ENCODE measurements at regions not wholly inside any gene's neighbourhood (a gene's known extent, or its start where the extent isn't known, plus 50 kb on each side); places are given as distances from the start of the nearest gene placed in this dataset.

DNA sequence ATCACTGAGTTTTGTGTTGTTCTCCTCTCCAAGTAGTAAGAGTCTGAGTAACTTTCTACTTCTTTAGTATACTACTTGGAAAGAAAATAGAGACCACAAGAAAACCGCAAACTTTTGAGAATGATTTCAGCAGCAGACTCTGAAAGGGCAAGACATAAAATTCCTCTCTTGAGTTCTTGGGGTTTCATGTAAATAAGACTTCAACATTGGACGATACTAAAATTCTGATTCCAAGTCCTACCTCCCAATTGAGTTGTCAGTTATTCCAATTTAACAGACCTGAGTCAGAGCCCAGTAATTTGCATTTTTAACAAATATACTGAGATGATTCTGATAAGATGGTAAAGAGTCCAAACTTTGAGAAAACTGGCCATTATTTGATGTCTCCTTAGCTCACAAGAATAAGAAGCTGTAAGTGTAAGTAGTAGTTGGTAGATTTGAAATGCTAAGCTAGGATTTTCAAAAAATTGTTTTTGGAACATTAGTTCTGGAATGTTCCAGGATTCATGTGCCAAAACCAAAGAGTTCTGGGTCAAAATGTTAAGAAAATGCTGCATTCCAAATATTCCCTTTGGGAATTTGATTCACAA lies 261.6 kb upstream of the SPOPL start:
- WGBS, 4 donors: 70 to 80% (median 76%) methylated on average over 2 of the region's 2 CpGs
- H3K4me1 ChIP-seq (replicated peaks in 1 of 2): peaks cover 0 to 3% of the 10 kb centered on the region in 2 donors
- no peak overlapping the region for H3K27ac ChIP-seq
- H3K4me3 ChIP-seq: no peak overlapping the region
- no peak for DNase-seq
- intact Hi-C loops (cut with DNase I): no loop called here
- no peaks in the 10 kb centered on the region for H3K36me3 ChIP-seq (replicated peaks in 1 of 2)
- no peaks in the 10 kb centered on the region for H3K27me3 ChIP-seq
- TF ChIP-seq POLR2A (IDR thresholded peaks at IDR 0.05): no peak
- TF ChIP-seq, protein P1, sequence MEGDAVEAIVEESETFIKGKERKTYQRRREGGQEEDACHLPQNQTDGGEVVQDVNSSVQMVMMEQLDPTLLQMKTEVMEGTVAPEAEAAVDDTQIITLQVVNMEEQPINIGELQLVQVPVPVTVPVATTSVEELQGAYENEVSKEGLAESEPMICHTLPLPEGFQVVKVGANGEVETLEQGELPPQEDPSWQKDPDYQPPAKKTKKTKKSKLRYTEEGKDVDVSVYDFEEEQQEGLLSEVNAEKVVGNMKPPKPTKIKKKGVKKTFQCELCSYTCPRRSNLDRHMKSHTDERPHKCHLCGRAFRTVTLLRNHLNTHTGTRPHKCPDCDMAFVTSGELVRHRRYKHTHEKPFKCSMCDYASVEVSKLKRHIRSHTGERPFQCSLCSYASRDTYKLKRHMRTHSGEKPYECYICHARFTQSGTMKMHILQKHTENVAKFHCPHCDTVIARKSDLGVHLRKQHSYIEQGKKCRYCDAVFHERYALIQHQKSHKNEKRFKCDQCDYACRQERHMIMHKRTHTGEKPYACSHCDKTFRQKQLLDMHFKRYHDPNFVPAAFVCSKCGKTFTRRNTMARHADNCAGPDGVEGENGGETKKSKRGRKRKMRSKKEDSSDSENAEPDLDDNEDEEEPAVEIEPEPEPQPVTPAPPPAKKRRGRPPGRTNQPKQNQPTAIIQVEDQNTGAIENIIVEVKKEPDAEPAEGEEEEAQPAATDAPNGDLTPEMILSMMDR (IDR thresholded peaks at IDR 0.05): no peak
- H3K9me3 ChIP-seq (replicated peaks in 1 of 3): no peaks in the 10 kb centered on the region

DNA sequence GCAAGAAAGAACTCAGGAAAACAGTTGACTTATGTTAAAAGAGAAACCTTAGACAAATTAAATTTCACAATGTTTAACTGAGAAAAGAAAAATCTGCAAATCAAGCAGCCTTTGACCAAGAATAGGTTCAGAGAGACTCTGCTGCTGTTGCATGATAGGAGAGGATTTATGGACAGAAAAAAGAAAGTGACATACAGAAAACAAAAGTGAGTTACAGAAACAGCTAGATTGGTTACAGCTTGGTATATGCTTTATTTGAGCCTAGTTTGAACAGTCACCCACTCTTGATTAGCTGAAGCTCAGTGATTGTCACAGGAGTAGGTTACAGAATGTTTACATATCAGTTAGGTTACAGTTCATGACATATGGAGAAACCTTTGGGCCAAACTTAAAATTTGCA lies 258.2 kb upstream of the SPOPL start:
- no peak overlapping the region for H3K4me3 ChIP-seq
- H3K4me1 ChIP-seq (replicated peaks in 1 of 2): peaks cover 0 to 3% of the 10 kb centered on the region in 2 donors
- H3K27me3 ChIP-seq: no peaks in the 10 kb centered on the region
- no peak overlapping the region for H3K27ac ChIP-seq
- intact Hi-C loops (cut with DNase I): no loop called here
- no peaks in the 10 kb centered on the region for H3K9me3 ChIP-seq (replicated peaks in 1 of 3)
- H3K36me3 ChIP-seq (replicated peaks in 1 of 2): no peaks in the 10 kb centered on the region
- DNase-seq: no peak
- TF ChIP-seq, protein P1 (IDR thresholded peaks at IDR 0.05): no peak
- no peak for TF ChIP-seq POLR2A (IDR thresholded peaks at IDR 0.05)

DNA sequence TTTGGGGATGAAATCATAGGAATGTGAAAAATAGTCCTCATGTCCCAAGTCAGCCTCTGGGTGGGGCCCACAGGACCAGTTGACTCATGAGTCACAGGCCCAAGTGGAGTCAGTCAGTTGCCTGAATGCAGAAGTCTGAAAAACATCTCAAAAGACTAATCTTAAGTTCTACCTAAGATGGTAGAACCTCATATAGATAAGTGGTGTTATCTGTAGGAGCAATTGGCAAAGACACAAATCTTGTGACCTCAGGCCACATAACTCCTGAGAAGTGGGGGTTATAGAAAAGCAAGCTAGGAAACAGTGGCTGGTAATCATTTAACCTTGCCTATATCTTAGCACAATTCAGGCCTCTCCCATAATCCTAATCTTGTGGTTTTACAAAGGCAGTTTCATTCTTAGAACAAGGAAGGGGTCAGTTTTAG lies 257.1 kb upstream of the SPOPL start:
- DNase-seq: no peak
- Histone ChIP-seq H3K36me3 (replicated peaks in 1 of 2) (no peaks in the 10 kb centered on the region), H3K4me3 (no peak overlapping the region), H3K27ac (no peak overlapping the region), H3K4me1 (replicated peaks in 1 of 2) (peaks cover 0 to 2% of the 10 kb centered on the region in 2 donors), H3K27me3 (no peaks in the 10 kb centered on the region), H3K9me3 (replicated peaks in 1 of 3) (no peaks in the 10 kb centered on the region)
- TF ChIP-seq, protein P1 (IDR thresholded peaks at IDR 0.05): no peak
- TF ChIP-seq POLR2A (IDR thresholded peaks at IDR 0.05): no peak
- intact Hi-C loops (cut with DNase I): no loop called here

DNA sequence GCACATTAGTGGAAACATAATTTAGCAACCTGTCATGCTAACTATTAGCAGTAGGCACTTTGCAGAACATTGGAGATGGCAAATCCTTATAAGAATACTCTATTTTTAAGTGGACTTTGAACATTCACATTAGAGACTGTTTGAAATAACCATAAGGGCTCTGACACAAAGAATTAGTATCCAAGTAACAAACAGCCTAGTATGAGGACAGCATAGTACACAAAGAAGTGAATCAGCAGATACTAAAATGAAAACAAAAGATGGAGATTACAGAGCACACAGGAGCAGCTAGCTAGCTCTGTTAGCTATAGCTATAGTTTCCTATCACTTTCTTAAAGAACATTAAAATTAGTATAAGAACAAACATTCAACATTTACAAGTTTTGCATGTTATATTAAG lies 256.3 kb upstream of the SPOPL start:
- Histone ChIP-seq H3K27ac (no peak overlapping the region), H3K9me3 (replicated peaks in 1 of 3) (no peaks in the 10 kb centered on the region), H3K27me3 (no peaks in the 10 kb centered on the region), H3K4me1 (replicated peaks in 1 of 2) (no peaks in the 10 kb centered on the region), H3K36me3 (replicated peaks in 1 of 2) (no peaks in the 10 kb centered on the region), H3K4me3 (no peak overlapping the region)
- intact Hi-C loops (cut with DNase I): no loop called here
- TF ChIP-seq, protein P1 (IDR thresholded peaks at IDR 0.05): no peak
- no peak for TF ChIP-seq POLR2A (IDR thresholded peaks at IDR 0.05)
- DNase-seq: no peak

Data from adrenal gland (tissue), 9 donors.